ENCODE measurements at regions not wholly inside any gene's neighbourhood (a gene's known extent, or its start where the extent isn't known, plus 50 kb on each side); places are given as distances from the start of the nearest gene placed in this dataset.

GRCh38 chr17:70857351-70857750 lies 688.0 kb downstream of the KCNJ2 start (continued):
- no peak for TF ChIP-seq ZNF462 (CRISPR knock-in tag; IDR thresholded peaks at IDR 0.05)

DNA sequence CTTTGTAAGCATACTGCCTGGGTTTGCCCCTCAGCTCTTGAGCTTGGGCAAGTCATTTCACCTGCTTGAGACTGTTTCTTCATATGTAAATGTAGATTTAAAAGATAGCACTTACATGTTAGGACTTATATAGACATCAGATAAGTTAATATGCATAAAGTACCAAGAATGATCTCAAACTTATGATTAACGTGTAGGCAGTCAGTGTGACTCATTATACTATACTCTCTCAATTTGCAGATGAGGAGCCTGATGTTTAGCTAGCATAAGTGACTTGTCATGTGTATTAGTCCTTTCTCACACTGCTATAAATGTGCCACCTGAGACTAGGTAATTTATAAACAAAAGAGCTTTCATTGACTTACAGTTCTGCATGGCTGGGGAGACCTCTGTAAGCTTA lies 690.5 kb downstream of the KCNJ2 start:
- no peak overlapping the region for H3K27ac Mint-ChIP-seq
- Histone ChIP-seq H3K9me2 (ENCODE audit: insufficient read depth) (peaks cover 11% of the 10 kb centered on the region; the same call in 1 of the 2 replicates), H3K27ac (ENCODE audit: low read depth) (no peak overlapping the region), H3K79me2 (replicated peaks; ENCODE audit: insufficient read depth) (no peaks in the 10 kb centered on the region), H3K36me3 (ENCODE audit: insufficient read depth) (0 out of 2 replicates have a peak, but pooled peaks cover 7% of the 10 kb centered on the region), H3K27me3 (ENCODE audit: insufficient read depth) (no peaks in the 10 kb centered on the region), H2AFZ (no peak overlapping the region), H3K4me2 (no peak overlapping the region), H3K4me3 (no peak overlapping the region), H3K4me1 (ENCODE audit: insufficient read depth) (no peaks in the 10 kb centered on the region), H3F3A (replicated peaks; ENCODE audit: low read depth) (no peaks in the 10 kb centered on the region), H4K20me1 (replicated peaks; ENCODE audit: insufficient read depth) (no peaks in the 10 kb centered on the region)
- H3K4me3 Mint-ChIP-seq = no peak overlapping the region
- H3K9me3 Mint-ChIP-seq = peaks cover 52% of the 10 kb centered on the region
- ATAC-seq = no peak
- H3K4me1 Mint-ChIP-seq = peaks cover 4% of the 10 kb centered on the region
- TF ChIP-seq STAT1 (IDR thresholded peaks at IDR 0.05; ENCODE audit: unreplicated experiment) (no peak), NANOG (IDR thresholded peaks at IDR 0.05; ENCODE audit: borderline replicate concordance) (no peak), ZNF114 (CRISPR knock-in tag; IDR thresholded peaks at IDR 0.05) (no peak), POLR2AphosphoS5 (IDR thresholded peaks at IDR 0.05; ENCODE audit: low read depth) (no peak), EZH2 (IDR thresholded peaks at IDR 0.05; ENCODE audit: low read depth, unreplicated experiment) (no peak), EZH2phosphoT487 (IDR thresholded peaks at IDR 0.05; ENCODE audit: unreplicated experiment) (no peak), CREB1 (CRISPR knock-in tag; IDR thresholded peaks at IDR 0.05; ENCODE audit: low read depth) (no peak)
- H3K36me3 Mint-ChIP-seq (ENCODE audit: low read depth) = peaks cover 44% of the 10 kb centered on the region
- DNase-seq (ENCODE audit: low spot score) = no peak
- H3K27me3 Mint-ChIP-seq (ENCODE audit: insufficient read depth, low read depth, poor library complexity) = no peaks in the 10 kb centered on the region

All from GM23338 (cell line).